RWPE2 (cell line): ENCODE measurements at regions not wholly inside any gene's neighbourhood (a gene's known extent, or its start where the extent isn't known, plus 50 kb on each side); places are given as distances from the start of the nearest gene placed in this dataset.

Source experiments
- ATAC-seq: fragments of 200-7000 bp; cut with Tn5 transposase; 3 replicates; pipeline ENCODE4 v1.9.1; 2021; ENCODE audit warnings: low read depth
- DNase-seq: peaks from one replicate; pipeline ENCODE4 v3.0.0-alpha.2; 2020; ENCODE audit warnings: low spot score
- H3K27ac ChIP-seq: fragments of 450-650 bp; 2 replicates; pipeline ENCODE4 v1.5.1; 2017; ENCODE audit warnings: mild to moderate bottlenecking; ENCODE audit not compliant: poor library complexity, severe bottlenecking
- H3K27me3 ChIP-seq: fragments of 250-450 bp; sonication (Bioruptor Pico); 2 replicates; pipeline ENCODE4 v1.5.1; 2021; ENCODE audit warnings: mild to moderate bottlenecking, moderate library complexity; ENCODE audit not compliant: insufficient read depth, poor library complexity, severe bottlenecking
- H3K36me3 ChIP-seq: fragments of 250-450 bp; sonication (Bioruptor Pico); 2 replicates; pipeline ENCODE4 v1.5.1; 2020; ENCODE audit warnings: low read depth, mild to moderate bottlenecking, moderate library complexity
- H3K4me1 ChIP-seq: fragments of 250-450 bp; sonication (Bioruptor Pico); 2 replicates; pipeline ENCODE4 v1.5.1; 2021; ENCODE audit warnings: mild to moderate bottlenecking, moderate library complexity; ENCODE audit not compliant: insufficient read depth, poor library complexity, severe bottlenecking
- H3K4me3 ChIP-seq: fragments of 250-450 bp; sonication (Bioruptor Pico); 2 replicates; pipeline ENCODE4 v1.5.1; 2021; ENCODE audit warnings: mild to moderate bottlenecking, moderate library complexity; ENCODE audit not compliant: severe bottlenecking
- H3K9me3 ChIP-seq: fragments of 250-450 bp; sonication (Bioruptor Pico); 2 replicates; pipeline ENCODE4 v1.5.1; 2021; ENCODE audit warnings: mild to moderate bottlenecking, moderate library complexity; ENCODE audit not compliant: severe bottlenecking
- CTCF ChIP-seq: fragments of 450-650 bp; IDR thresholded peaks from one replicate; pipeline ENCODE4 v1.5.1; 2017; ENCODE audit warnings: mild to moderate bottlenecking, moderate library complexity; ENCODE audit not compliant: poor library complexity, severe bottlenecking

DNA sequence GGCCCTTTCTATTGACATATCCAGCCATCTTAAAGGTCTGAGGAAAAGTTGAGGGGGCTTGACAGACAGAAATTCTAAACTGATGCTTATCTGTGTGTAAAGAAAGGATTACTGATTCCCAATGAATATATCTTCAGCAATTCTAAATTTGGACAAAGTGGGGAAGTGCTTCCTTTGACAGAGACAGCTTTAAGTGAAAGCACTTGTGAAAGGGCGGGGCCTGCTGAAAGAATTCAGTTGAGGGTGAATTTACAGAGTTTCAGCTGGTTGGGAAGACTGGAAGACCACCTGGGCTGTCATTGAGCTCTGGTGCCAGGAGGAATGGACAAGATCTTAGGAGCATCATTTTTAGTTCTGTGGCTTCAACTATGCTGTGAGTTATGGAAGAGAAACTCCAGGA lies 412.5 kb upstream of the OR4E1 start:
- Histone ChIP-seq H3K4me3 (no peak overlapping the region), H3K27me3 (peaks cover 22% of the 10 kb centered on the region), H3K36me3 (no peaks in the 10 kb centered on the region), H3K4me1 (peaks cover 6% of the 10 kb centered on the region), H3K9me3 (no peaks in the 10 kb centered on the region), H3K27ac (no peak overlapping the region)
- no peak for ATAC-seq
- TF ChIP-seq CTCF = no peak
- DNase-seq = no peak

GRCh38 chr14:22084393-22085281 lies 411.0 kb upstream of the OR4E1 start:
- Histone ChIP-seq H3K9me3 (no peaks in the 10 kb centered on the region), H3K36me3 (no peaks in the 10 kb centered on the region), H3K27me3 (peaks cover 37% of the 10 kb centered on the region), H3K4me3 (no peak overlapping the region), H3K27ac (no peak overlapping the region), H3K4me1 (peaks cover 6% of the 10 kb centered on the region)
- ATAC-seq (peak; percentile 50; the same call in 1 of the 3 replicates), DNase-seq (no peak)
- peak; percentile 93 for TF ChIP-seq CTCF

- ATAC-seq (no peak), DNase-seq (no peak)
- no peaks in the 10 kb centered on the region for H3K36me3 ChIP-seq
- no peaks in the 10 kb centered on the region for H3K4me1 ChIP-seq
- H3K27me3 ChIP-seq = peaks cover 37% of the 10 kb centered on the region
- no peak overlapping the region for H3K4me3 ChIP-seq
- H3K9me3 ChIP-seq = no peaks in the 10 kb centered on the region
- no peak overlapping the region for H3K27ac ChIP-seq
- no peak for TF ChIP-seq CTCF
Measured at GRCh38 chr14:22081337-22081736, 407.7 kb upstream of the OR4E1 start.

- Histone ChIP-seq H3K27ac (no peak overlapping the region), H3K9me3 (no peaks in the 10 kb centered on the region), H3K4me1 (no peaks in the 10 kb centered on the region), H3K36me3 (no peaks in the 10 kb centered on the region), H3K27me3 (peaks cover 37% of the 10 kb centered on the region), H3K4me3 (no peak overlapping the region)
- ATAC-seq (no peak), DNase-seq (no peak)
- no peak for TF ChIP-seq CTCF
Measured at GRCh38 chr14:22079766-22080165, 406.1 kb upstream of the OR4E1 start.

DNA sequence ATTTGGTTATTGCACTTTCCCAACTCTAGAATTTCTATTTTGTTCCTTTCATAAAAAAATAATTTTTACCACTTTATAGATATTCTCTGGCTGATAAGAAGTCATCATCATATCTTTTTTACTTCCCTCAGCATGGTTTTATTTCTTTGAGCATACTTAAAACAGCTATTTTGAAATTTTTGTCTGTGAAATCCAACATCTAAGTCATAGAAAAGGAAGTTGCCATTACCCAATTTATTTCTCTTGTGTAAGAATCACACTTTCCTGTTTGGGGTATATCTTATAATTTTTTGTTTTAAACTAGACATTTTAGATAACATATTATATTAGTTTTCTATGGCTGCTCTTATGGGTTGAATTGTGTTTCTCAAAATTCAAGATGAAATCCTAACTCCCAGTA lies 400.2 kb upstream of the OR4E1 start:
- no peaks in the 10 kb centered on the region for H3K36me3 ChIP-seq
- TF ChIP-seq CTCF = no peak
- H3K27me3 ChIP-seq = peaks cover 21% of the 10 kb centered on the region
- peaks cover 8% of the 10 kb centered on the region for H3K4me1 ChIP-seq
- H3K9me3 ChIP-seq = peaks cover 5% of the 10 kb centered on the region
- DNase-seq (no peak), ATAC-seq (no peak)
- no peak overlapping the region for H3K4me3 ChIP-seq
- no peak overlapping the region for H3K27ac ChIP-seq
